ENCODE measurements at regions not wholly inside any gene's neighbourhood (a gene's known extent, or its start where the extent isn't known, plus 50 kb on each side); places are given as distances from the start of the nearest gene placed in this dataset.
A peak's percentile ranks its signal among the peaks of the same experiment; 100 is the strongest.

DNA sequence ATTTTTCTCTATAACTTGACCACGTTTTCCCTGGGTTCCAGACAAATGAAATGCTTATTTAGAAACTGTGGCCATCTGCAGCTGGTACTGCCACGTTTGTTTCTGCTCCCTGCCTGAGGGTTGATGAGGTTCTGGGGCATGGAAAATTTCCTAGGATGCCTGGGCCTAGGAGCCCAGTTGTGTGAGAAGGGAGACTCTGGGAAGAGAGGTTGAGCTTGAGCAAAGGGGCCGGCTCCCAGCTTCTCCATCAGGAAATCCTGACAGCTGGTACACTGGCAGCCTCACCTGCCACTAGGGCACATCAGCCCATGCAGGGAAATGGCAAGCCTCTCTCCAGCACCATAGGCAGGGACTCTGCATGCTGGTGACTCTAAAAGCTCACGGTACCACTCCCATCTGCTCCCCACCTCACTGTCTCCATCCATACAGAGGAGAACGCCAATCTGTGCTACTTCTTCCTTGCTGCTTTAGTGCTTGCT lies 165.4 kb upstream of the PPP2R3A start:
- DNase-seq (ENCODE audit: low spot score): no peak

DNA sequence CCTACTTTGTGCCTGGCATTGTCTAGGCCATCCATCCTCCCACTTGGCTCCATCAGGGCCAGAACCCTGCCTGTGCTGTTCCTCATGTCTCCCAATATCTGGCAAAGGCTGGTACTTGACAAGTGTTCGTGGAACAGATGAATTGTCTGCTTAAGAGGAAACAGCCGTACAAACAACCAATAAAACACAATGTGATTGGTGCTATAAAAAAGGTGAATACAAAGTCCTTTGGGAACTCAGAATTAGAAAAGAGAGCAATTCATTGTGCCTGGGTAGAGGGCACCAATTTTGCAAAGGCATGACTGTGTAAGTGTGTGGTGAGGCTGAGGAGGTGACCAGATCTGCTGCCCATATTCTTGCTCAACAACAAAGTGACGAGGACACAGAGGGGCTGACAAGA lies 164.5 kb upstream of the PPP2R3A start:
- DNase-seq (ENCODE audit: low spot score): no peak

- no peak for DNase-seq (ENCODE audit: low spot score)
These were observed 163.4 kb upstream of the PPP2R3A start for GRCh38 chr3:135802171-135802570.

GRCh38 chr3:135803028-135803692 lies 162.4 kb upstream of the PPP2R3A start:
- no peak for DNase-seq (ENCODE audit: low spot score)

GRCh38 chr3:135805752-135806151 lies 159.8 kb upstream of the PPP2R3A start:
- no peak for DNase-seq (ENCODE audit: low spot score)

DNA sequence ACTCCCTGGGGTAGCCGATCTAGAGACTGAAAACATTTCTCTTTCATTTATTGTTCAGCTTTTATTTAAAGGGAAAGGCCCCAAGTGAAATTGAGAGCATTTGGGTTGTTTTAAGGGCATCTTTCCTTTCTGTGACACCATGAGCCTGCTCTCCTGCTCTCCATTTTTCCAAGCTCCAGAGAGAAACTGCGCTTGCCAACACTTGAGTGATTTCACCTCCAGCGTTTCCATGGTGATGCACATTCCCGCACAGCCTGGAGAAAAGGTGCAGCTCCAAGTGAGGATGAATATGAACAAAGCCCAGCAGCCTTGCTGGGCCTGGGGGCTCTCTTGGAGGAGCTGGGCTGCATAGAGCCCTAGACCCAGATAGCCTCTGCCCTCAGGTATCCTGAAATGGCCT lies 159.2 kb upstream of the PPP2R3A start:
- no peak for DNase-seq (ENCODE audit: low spot score)

GRCh38 chr3:135807879-135808278 lies 157.6 kb upstream of the PPP2R3A start:
- DNase-seq (ENCODE audit: low spot score): no peak

GRCh38 chr3:135809021-135809634 lies 156.4 kb upstream of the PPP2R3A start:
- no peak for DNase-seq (ENCODE audit: low spot score)

DNA sequence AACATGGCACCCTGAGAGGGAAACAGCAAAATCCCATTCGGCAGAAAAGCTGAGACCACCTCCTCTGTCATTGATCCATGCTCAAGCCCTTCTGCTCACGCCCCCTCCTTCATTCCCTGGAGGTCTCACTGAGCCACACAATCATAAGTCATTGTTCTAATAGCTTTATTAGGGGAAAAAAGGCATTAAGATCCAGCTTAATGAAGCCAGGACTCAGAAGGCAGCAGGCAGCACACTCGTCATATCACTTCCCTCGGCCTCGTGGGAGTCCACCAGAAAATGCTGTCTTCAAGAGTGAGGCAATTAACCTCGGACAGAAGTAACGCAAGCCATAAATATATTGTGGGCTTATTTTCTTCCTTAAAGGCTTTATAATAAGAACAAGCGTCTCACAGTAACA lies 153.9 kb upstream of the PPP2R3A start:
- no peak for DNase-seq (ENCODE audit: low spot score)

DNA sequence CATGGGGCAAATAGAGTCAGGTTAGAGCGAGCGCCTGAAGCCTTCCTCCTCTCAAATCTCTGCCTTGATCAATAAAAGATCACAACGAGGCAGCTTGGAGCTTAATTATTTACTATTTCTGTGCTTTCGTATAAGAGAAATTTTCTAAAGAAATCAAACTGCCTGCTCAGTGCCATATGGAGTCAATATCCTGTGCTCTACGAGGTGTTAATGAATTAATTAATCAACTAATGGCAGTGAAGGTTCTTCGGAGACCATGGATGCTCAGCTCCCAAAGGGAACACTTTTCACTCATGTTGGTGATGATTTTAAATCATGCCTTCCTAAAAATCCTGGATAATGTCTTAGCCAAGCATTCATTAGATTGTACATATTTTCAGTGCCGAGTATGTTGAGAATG lies 153.5 kb upstream of the PPP2R3A start:
- DNase-seq (ENCODE audit: low spot score): no peak

GRCh38 chr3:135834465-135834864 lies 131.1 kb upstream of the PPP2R3A start:
- DNase-seq (ENCODE audit: low spot score): no peak

- no peak for DNase-seq (ENCODE audit: low spot score)
These were observed 127.4 kb upstream of the PPP2R3A start for GRCh38 chr3:135837977-135838631.

GRCh38 chr3:135840436-135840835 lies 125.1 kb upstream of the PPP2R3A start:
- DNase-seq (ENCODE audit: low spot score): no peak

DNA sequence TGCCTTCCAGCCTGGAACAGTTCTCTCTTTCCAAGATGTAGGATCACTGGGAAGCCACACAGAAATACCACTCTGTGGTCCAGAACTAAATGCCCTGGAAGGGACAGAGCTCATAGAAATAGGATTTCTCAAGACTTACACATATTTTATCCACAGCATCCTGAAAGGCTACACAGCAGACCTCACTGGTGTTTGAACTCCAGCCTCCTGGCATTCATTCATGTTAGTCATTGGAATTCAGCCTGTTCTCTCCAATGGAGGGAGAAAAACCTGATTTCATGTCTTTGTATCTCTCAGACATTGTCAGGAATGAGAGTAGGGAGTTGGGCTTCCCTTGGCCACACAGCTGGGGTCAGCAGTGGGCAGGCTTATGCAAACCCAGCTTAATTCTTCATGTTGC lies 121.1 kb upstream of the PPP2R3A start:
- DNase-seq (ENCODE audit: low spot score): peak; percentile 47

GRCh38 chr3:135848051-135848450 lies 117.5 kb upstream of the PPP2R3A start:
- no peak for DNase-seq (ENCODE audit: low spot score)

DNA sequence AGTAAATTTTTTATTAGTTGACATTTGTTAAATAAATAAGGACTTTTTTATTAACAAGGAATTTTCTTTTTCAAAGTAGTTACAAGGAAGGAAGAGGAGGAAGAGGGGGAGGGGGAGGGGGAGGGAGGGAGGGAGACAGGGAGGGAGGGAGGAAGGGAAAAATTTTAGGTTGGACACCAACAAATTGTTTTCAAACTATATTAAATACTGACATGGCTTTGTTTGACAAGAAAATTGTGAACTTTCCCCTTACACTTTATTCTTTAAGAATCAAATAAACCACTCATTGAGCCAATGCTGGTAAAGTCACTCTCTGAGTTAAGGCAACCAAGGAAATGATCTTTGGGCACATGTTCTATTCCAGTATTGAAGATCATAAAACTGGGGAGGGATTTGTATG lies 115.7 kb upstream of the PPP2R3A start:
- no peak for DNase-seq (ENCODE audit: low spot score)

GRCh38 chr3:135851201-135852081 lies 114.1 kb upstream of the PPP2R3A start:
- peak; percentile 55 for DNase-seq (ENCODE audit: low spot score)

DNA sequence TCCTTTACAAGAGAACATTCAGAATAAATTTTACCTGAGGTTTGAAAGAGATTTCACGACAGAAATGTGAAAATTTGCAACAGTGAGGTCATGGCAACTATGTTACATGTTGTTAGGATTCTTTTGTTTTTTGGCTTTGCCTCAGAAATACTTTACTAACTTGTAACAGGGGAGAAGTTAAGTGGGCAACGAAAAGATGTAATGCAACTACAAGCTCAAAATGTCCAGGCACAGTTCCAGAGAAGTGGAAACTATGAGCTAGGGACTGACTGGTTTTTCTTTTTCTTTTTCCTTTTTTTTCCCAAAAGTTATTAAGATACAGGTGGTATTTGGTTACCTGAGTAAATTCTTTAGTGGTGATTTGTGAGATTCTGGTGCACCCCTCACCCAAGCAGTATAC lies 111.5 kb upstream of the PPP2R3A start:
- DNase-seq (ENCODE audit: low spot score): peak; percentile 25

DNA sequence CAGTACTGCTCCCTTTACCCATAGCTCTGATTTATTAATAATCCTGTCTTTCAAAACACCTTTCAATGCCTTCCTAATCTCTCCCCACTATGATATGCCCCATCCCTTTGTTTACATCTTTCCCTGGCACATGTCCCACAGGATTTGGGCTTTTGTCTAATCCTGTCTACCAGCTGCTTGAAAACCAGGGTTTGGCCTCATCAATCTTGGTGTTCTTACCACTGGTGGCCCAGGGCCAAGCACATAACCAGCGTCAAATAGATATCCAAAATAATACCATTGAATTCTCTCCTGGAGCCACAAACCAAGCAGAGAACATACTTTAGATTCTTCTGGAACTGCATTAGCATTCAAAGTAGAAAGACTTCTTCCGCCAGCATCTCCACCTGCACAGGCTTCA lies 104.8 kb upstream of the PPP2R3A start:
- DNase-seq (ENCODE audit: low spot score): no peak

DNA sequence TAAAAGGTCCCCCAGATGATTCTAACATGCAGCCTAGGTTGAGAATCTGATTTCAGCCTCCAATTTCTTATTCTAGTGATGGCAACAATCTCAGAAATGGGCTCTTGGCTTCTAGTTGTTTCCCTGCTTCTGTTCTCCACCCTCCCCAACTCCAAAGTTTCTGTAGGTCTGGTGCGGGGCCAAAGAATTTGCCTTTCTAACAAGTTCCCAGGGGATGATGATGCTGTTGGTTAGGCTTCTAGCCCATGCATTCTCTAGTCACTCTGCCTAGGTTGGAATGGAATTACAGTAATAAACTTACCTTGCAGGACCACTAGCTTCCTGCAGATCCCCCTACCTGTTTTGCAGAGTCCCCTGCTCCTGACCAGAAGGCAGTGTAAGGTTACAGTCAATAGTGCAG lies 103.2 kb upstream of the PPP2R3A start:
- peak; percentile 54 for DNase-seq (ENCODE audit: low spot score)

- no peak for DNase-seq (ENCODE audit: low spot score)
These were observed 101.5 kb upstream of the PPP2R3A start for GRCh38 chr3:135864060-135864459.

GRCh38 chr3:135865085-135865484 lies 100.4 kb upstream of the PPP2R3A start:
- DNase-seq (ENCODE audit: low spot score): no peak
